ENCODE measurements at regions not wholly inside any gene's neighbourhood (a gene's known extent, or its start where the extent isn't known, plus 50 kb on each side); places are given as distances from the start of the nearest gene placed in this dataset.
"Not testable (repeated sequence)": the region's sequence is repeated elsewhere in the genome, so short reads cannot be mapped to it uniquely, and the experiment has no call there.

GRCh38 chr15:95629503-95630168, 700.9 kb upstream of the NR2F2 start:
- ATAC-seq (no peak), DNase-seq (no peak)
- H3K27me3 ChIP-seq, result no peaks in the 10 kb centered on the region
- no peaks in the 10 kb centered on the region for H3K9me3 ChIP-seq
- no peaks in the 10 kb centered on the region for H3K36me3 ChIP-seq
- H3K4me3 ChIP-seq, result no peak overlapping the region
- TF ChIP-seq CTCF (IDR thresholded peaks at IDR 0.05), result no peak
- no peaks in the 10 kb centered on the region for H3K4me1 ChIP-seq
- no peak overlapping the region for H3K27ac ChIP-seq
- intact Hi-C loops (cut with DNase I), result no loop called here

GRCh38 chr15:95630683-95631082, 699.8 kb upstream of the NR2F2 start:
- no peak for TF ChIP-seq CTCF (IDR thresholded peaks at IDR 0.05)
- no peak overlapping the region for H3K27ac ChIP-seq
- no peaks in the 10 kb centered on the region for H3K9me3 ChIP-seq
- no peaks in the 10 kb centered on the region for H3K4me1 ChIP-seq
- H3K4me3 ChIP-seq, result no peak overlapping the region
- DNase-seq (no peak), ATAC-seq (no peak)
- intact Hi-C loops (cut with DNase I), result no loop called here
- no peaks in the 10 kb centered on the region for H3K27me3 ChIP-seq
- H3K36me3 ChIP-seq, result no peaks in the 10 kb centered on the region

DNA sequence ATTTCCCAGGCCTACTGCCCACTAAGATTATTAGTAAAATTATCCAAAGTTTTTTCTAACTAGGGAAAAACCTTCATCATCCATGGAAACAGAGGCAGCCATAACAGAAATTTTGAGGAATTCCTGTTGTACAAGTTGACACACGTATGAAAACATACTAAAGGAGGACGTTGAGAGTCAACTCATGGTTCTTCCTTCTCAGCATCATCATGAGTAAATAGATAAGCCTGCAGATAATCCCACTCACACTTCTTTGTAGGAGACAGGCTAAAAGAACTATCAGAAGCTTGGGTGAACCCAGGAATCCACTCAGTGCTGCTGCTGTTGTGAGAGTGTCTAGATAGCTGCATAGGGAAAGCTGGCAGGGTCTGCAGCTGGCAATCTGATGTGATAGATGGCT, 694.8 kb upstream of the NR2F2 start:
- Histone ChIP-seq H3K4me1 (no peaks in the 10 kb centered on the region), H3K27me3 (no peaks in the 10 kb centered on the region), H3K27ac (no peak overlapping the region), H3K4me3 (no peak overlapping the region), H3K36me3 (no peaks in the 10 kb centered on the region), H3K9me3 (no peaks in the 10 kb centered on the region)
- no peak for TF ChIP-seq CTCF (IDR thresholded peaks at IDR 0.05)
- ATAC-seq (no peak), DNase-seq (no peak)
- intact Hi-C loops (cut with DNase I), result no loop called here

GRCh38 chr15:95636107-95636506, 694.4 kb upstream of the NR2F2 start:
- no peaks in the 10 kb centered on the region for H3K27me3 ChIP-seq
- H3K36me3 ChIP-seq, result no peaks in the 10 kb centered on the region
- intact Hi-C loops (cut with DNase I), result no loop called here
- H3K27ac ChIP-seq, result no peak overlapping the region
- DNase-seq (no peak), ATAC-seq (no peak)
- H3K9me3 ChIP-seq, result no peaks in the 10 kb centered on the region
- no peak overlapping the region for H3K4me3 ChIP-seq
- TF ChIP-seq CTCF (IDR thresholded peaks at IDR 0.05), result no peak
- no peaks in the 10 kb centered on the region for H3K4me1 ChIP-seq

- H3K9me3 ChIP-seq; H3K27me3 ChIP-seq; DNase-seq; H3K4me3 ChIP-seq; intact Hi-C loops (cut with DNase I); H3K4me1 ChIP-seq; ATAC-seq; H3K36me3 ChIP-seq; H3K27ac ChIP-seq: not testable (repeated sequence)
Observed at GRCh38 chr15:95637234-95637633, 693.3 kb upstream of the NR2F2 start.

DNA sequence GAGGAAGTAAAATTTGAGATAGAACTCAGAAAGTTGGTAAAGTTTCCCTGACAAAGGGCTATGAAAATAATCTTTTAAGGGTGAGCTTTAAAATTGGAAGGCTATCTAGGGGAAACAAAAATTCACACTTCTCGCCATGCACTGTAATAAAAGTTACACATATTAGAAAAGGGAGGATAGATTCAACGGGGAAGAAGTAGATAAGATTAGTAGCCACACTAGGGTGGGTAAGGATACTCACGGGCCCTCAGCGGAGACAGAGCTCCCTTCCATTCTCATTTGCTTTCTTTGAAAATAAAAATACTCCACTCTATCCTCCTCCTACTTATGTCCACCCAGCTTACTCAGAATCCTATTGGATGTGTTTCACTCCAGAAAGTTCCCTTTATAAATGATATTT, 691.3 kb upstream of the NR2F2 start:
- no peak for TF ChIP-seq CTCF (IDR thresholded peaks at IDR 0.05)
- Histone ChIP-seq H3K4me1 (no peaks in the 10 kb centered on the region), H3K9me3 (no peaks in the 10 kb centered on the region), H3K36me3 (no peaks in the 10 kb centered on the region), H3K4me3 (no peak overlapping the region), H3K27me3 (no peaks in the 10 kb centered on the region), H3K27ac (no peak overlapping the region)
- ATAC-seq, result no peak
- intact Hi-C loops (cut with DNase I), result no loop called here
- no peak for DNase-seq
